GM12878 (cell line): ENCODE measurements at regions not wholly inside any gene's neighbourhood (a gene's known extent, or its start where the extent isn't known, plus 50 kb on each side); places are given as distances from the start of the nearest gene placed in this dataset.

Experiments
- CBX5 ChIP-seq: sonication (generic); IDR thresholded peaks from 2 replicates; pipeline ENCODE4 v1.6.1; 2016; ENCODE audit warnings: low read depth, moderate library complexity, mild to moderate bottlenecking, inconsistent platforms
- CREM ChIP-seq: IDR thresholded peaks from 2 replicates; pipeline ENCODE4 v1.6.1; 2014; ENCODE audit warnings: antibody characterized with exemption, low read depth
- CTCF ChIP-seq, 3 experiments: IDR thresholded peaks in 2 of 3; conservative IDR thresholded peaks in 1 of 3; 2 replicates each; pipeline ENCODE4 v1.5.1; 2011; ENCODE audit warnings: low read depth in 3 of 3, low read length in 3 of 3, mild to moderate bottlenecking in 3 of 3, control low read depth in 2 of 3, moderate library complexity in 2 of 3, inconsistent platforms in 1 of 3, mixed read lengths in 1 of 3; ENCODE audit not compliant: control insufficient read depth in 2 of 3, insufficient read depth in 1 of 3; ENCODE audit errors: extremely low read depth in 1 of 3
- E2F8 ChIP-seq: fragments of 450-650 bp; IDR thresholded peaks from 2 replicates; pipeline ENCODE4 v1.6.1; 2018; ENCODE audit warnings: mild to moderate bottlenecking, low read depth, moderate library complexity; ENCODE audit not compliant: partially characterized antibody
- EZH2 ChIP-seq: IDR thresholded peaks from 2 replicates; pipeline ENCODE4 v1.6.1; 2012; ENCODE audit warnings: low read depth, mild to moderate bottlenecking, control low read depth, inconsistent platforms, low read length, borderline replicate concordance; ENCODE audit not compliant: control insufficient read depth
- PAX8 ChIP-seq: fragments of 450-650 bp; IDR thresholded peaks from 2 replicates; pipeline ENCODE4 v1.6.1; 2017; ENCODE audit warnings: mild to moderate bottlenecking, moderate library complexity
- POLR2A ChIP-seq: IDR thresholded peaks from 2 replicates; pipeline ENCODE4 v1.6.1; 2011; ENCODE audit warnings: low read depth, mild to moderate bottlenecking, low read length
- POLR2AphosphoS5 ChIP-seq: IDR thresholded peaks from 2 replicates; pipeline ENCODE4 v1.6.1; 2011; ENCODE audit warnings: mild to moderate bottlenecking, low read length, inconsistent platforms
- POU2F2 ChIP-seq: IDR thresholded peaks from 3 replicates; pipeline ENCODE4 v1.6.1; 2011; ENCODE audit warnings: low read depth, mild to moderate bottlenecking, low read length, borderline replicate concordance
- RAD51 ChIP-seq: fragments of 450-650 bp; IDR thresholded peaks from 2 replicates; pipeline ENCODE4 v1.6.1; 2016; ENCODE audit warnings: moderate library complexity, mild to moderate bottlenecking, inconsistent platforms
- RBBP5 ChIP-seq: fragments of 200-600 bp; sonication (generic); conservative IDR thresholded peaks from 2 replicates; pipeline ENCODE4 v1.6.1; 2016
- USF2 ChIP-seq: IDR thresholded peaks from 2 replicates; pipeline ENCODE4 v1.6.1; 2011; ENCODE audit warnings: low read depth, low read length, improper control_type of control experiment, borderline replicate concordance
- ZNF384 ChIP-seq: IDR thresholded peaks from 2 replicates; pipeline ENCODE4 v1.6.1; 2012; ENCODE audit warnings: low read depth, mild to moderate bottlenecking, low read length, improper control_type of control experiment, borderline replicate concordance
- ZNF622 ChIP-seq: fragments of 450-650 bp; IDR thresholded peaks from 2 replicates; pipeline ENCODE4 v1.6.1; 2017; ENCODE audit warnings: mild to moderate bottlenecking, inconsistent platforms

GRCh38 chr5:1952444-1953099, 69.8 kb upstream of the IRX4 start:
- no peak for TF ChIP-seq RBBP5
- TF ChIP-seq POU2F2, result no peak
- no peak for TF ChIP-seq POLR2AphosphoS5
- no peak for TF ChIP-seq EZH2
- no peak for TF ChIP-seq CREM
- no peak for TF ChIP-seq CTCF (IDR thresholded peaks at IDR 0.05 in 2 of 3, conservative IDR thresholded peaks at IDR 0.05 in 1 of 3; ENCODE audit: control insufficient read depth in 2 of 3, extremely low read depth in 1 of 3, insufficient read depth in 1 of 3, low read depth in 3 of 3, low read length in 3 of 3)
- no peak for TF ChIP-seq ZNF622
- TF ChIP-seq POLR2A, result no peak
- TF ChIP-seq ZNF384, result no peak
- no peak for TF ChIP-seq CBX5
- TF ChIP-seq PAX8, result no peak
- TF ChIP-seq E2F8, result no peak
- TF ChIP-seq RAD51, result no peak
- no peak for TF ChIP-seq USF2
